ENCODE measurements at regions not wholly inside any gene's neighbourhood (a gene's known extent, or its start where the extent isn't known, plus 50 kb on each side); places are given as distances from the start of the nearest gene placed in this dataset.

- no peaks in the 10 kb centered on the region for H3K4me1 Mint-ChIP-seq
- H3K27me3 Mint-ChIP-seq: peaks cover 5% of the 10 kb centered on the region
- no peaks in the 10 kb centered on the region for H3K9me3 Mint-ChIP-seq (ENCODE audit: low read depth)
- intact Hi-C loops (cut with DNase I, micrococcal nuclease): no loop called here
- DNase-seq (no peak), ATAC-seq (no peak)
- ChIA-PET CTCF (no interaction called here), POLR2A (no interaction called here)
- no peak overlapping the region for H3K4me3 Mint-ChIP-seq
- H3K27ac Mint-ChIP-seq: no peak overlapping the region
- H3K36me3 Mint-ChIP-seq (ENCODE audit: low read depth): no peaks in the 10 kb centered on the region
These were observed 72.8 kb downstream of the TNFAIP2 start for GRCh38 chr14:103195828-103196615.

GRCh38 chr14:103196716-103197115 is 73.5 kb downstream of the TNFAIP2 start:
- Mint-ChIP-seq H3K4me3 (no peak overlapping the region), H3K27ac (no peak overlapping the region), H3K4me1 (no peaks in the 10 kb centered on the region), H3K9me3 (ENCODE audit: low read depth) (no peaks in the 10 kb centered on the region), H3K27me3 (peaks cover 2% of the 10 kb centered on the region), H3K36me3 (ENCODE audit: low read depth) (no peaks in the 10 kb centered on the region)
- intact Hi-C loops (cut with DNase I, micrococcal nuclease): no loop called here
- CTCF ChIA-PET: interaction anchor here (0.6 kb wide), 1 partner anchor 158 kb away, joined by 3 read pairs; no protein-coding TSS in a partner anchor
- POLR2A ChIA-PET: no interaction called here
- DNase-seq (no peak), ATAC-seq (no peak)

GRCh38 chr14:103198131-103199105 is 75.2 kb downstream of the TNFAIP2 start:
- Mint-ChIP-seq H3K9me3 (ENCODE audit: low read depth) (no peaks in the 10 kb centered on the region), H3K27me3 (peaks cover 2% of the 10 kb centered on the region), H3K27ac (no peak overlapping the region), H3K36me3 (ENCODE audit: low read depth) (no peaks in the 10 kb centered on the region), H3K4me1 (no peaks in the 10 kb centered on the region), H3K4me3 (no peak overlapping the region)
- ChIA-PET POLR2A (no interaction called here), CTCF (interaction anchor here (1.0 kb wide), 1 partner anchor 12 kb away, joined by 3 read pairs; no protein-coding TSS in a partner anchor)
- ATAC-seq (no peak), DNase-seq (no peak)
- intact Hi-C loops (cut with DNase I, micrococcal nuclease): no loop called here

GRCh38 chr14:103199124-103199523 is 75.9 kb downstream of the TNFAIP2 start:
- intact Hi-C loops (cut with DNase I, micrococcal nuclease): no loop called here

GRCh38 chr14:103201801-103202200 is 78.5 kb downstream of the TNFAIP2 start:
- Mint-ChIP-seq H3K4me3 (no peak overlapping the region), H3K36me3 (ENCODE audit: low read depth) (peaks cover 3% of the 10 kb centered on the region), H3K27ac (no peak overlapping the region), H3K4me1 (no peaks in the 10 kb centered on the region), H3K27me3 (peaks cover 9% of the 10 kb centered on the region), H3K9me3 (ENCODE audit: low read depth) (peaks cover 7% of the 10 kb centered on the region)
- POLR2A ChIA-PET: no interaction called here
- CTCF ChIA-PET: interaction anchor here (0.9 kb wide), 1 partner anchor 16 kb away, joined by 3 read pairs; no protein-coding TSS in a partner anchor
- ATAC-seq (no peak), DNase-seq (no peak)
- intact Hi-C loops (cut with DNase I, micrococcal nuclease): no loop called here

More at GRCh38 chr14:103199124-103199523, 75.9 kb downstream of the TNFAIP2 start:
- Mint-ChIP-seq H3K36me3 (ENCODE audit: low read depth) (peaks cover 3% of the 10 kb centered on the region), H3K4me3 (no peak overlapping the region), H3K4me1 (no peaks in the 10 kb centered on the region), H3K27me3 (peaks cover 7% of the 10 kb centered on the region), H3K27ac (no peak overlapping the region), H3K9me3 (ENCODE audit: low read depth) (peaks cover 6% of the 10 kb centered on the region)
- ATAC-seq: no peak
- CTCF ChIA-PET: no interaction called here
- DNase-seq: no peak
- POLR2A ChIA-PET: no interaction called here

GRCh38 chr14:103204852-103205540 is 81.7 kb downstream of the TNFAIP2 start:
- Mint-ChIP-seq H3K9me3 (ENCODE audit: low read depth) (peaks cover 7% of the 10 kb centered on the region), H3K4me1 (no peaks in the 10 kb centered on the region), H3K27ac (no peak overlapping the region), H3K4me3 (no peak overlapping the region), H3K27me3 (peaks cover 27% of the 10 kb centered on the region), H3K36me3 (ENCODE audit: low read depth) (peaks cover 3% of the 10 kb centered on the region)
- intact Hi-C loops (cut with DNase I, micrococcal nuclease): no loop called here
- DNase-seq (no peak), ATAC-seq (no peak)
- POLR2A ChIA-PET: no interaction called here
- CTCF ChIA-PET: interaction anchor here (1.1 kb wide), 1 partner anchor 19 kb away, joined by 3 read pairs; no protein-coding TSS in a partner anchor

- POLR2A ChIA-PET: no interaction called here
- DNase-seq (no peak), ATAC-seq (no peak)
- Mint-ChIP-seq H3K27ac (no peak overlapping the region), H3K36me3 (ENCODE audit: low read depth) (peaks cover 3% of the 10 kb centered on the region), H3K4me1 (no peaks in the 10 kb centered on the region), H3K27me3 (peaks cover 29% of the 10 kb centered on the region), H3K4me3 (no peak overlapping the region), H3K9me3 (ENCODE audit: low read depth) (peaks cover 7% of the 10 kb centered on the region)
- intact Hi-C loops (cut with DNase I, micrococcal nuclease): no loop called here
- CTCF ChIA-PET: interaction anchor here (1.1 kb wide), 2 partner anchors 18 to 19 kb away, joined by 3 to 5 read pairs; no protein-coding TSS in a partner anchor
These were observed 82.3 kb downstream of the TNFAIP2 start for GRCh38 chr14:103205541-103205906.

- H3K4me3 Mint-ChIP-seq: no peak overlapping the region
- H3K36me3 Mint-ChIP-seq (ENCODE audit: low read depth): peaks cover 3% of the 10 kb centered on the region
- CTCF ChIA-PET: interaction anchor here (1.1 kb wide), 1 partner anchor 19 kb away, joined by 5 read pairs; no protein-coding TSS in a partner anchor
- ATAC-seq (no peak), DNase-seq (no peak)
- POLR2A ChIA-PET: no interaction called here
- no peaks in the 10 kb centered on the region for H3K4me1 Mint-ChIP-seq
- H3K9me3 Mint-ChIP-seq (ENCODE audit: low read depth): peaks cover 7% of the 10 kb centered on the region
- H3K27me3 Mint-ChIP-seq: peaks cover 29% of the 10 kb centered on the region
- intact Hi-C loops (cut with DNase I, micrococcal nuclease): no loop called here
- H3K27ac Mint-ChIP-seq: no peak overlapping the region
These were observed 82.8 kb downstream of the TNFAIP2 start for GRCh38 chr14:103206023-103206481.

- no peak overlapping the region for H3K27ac Mint-ChIP-seq
- DNase-seq: no peak
- no peak for ATAC-seq
- CTCF ChIA-PET: no interaction called here
- H3K9me3 Mint-ChIP-seq (ENCODE audit: low read depth): peaks cover 7% of the 10 kb centered on the region
- POLR2A ChIA-PET: no interaction called here
- H3K4me3 Mint-ChIP-seq: no peak overlapping the region
- intact Hi-C loops (cut with DNase I, micrococcal nuclease): no loop called here
- peaks cover 32% of the 10 kb centered on the region for H3K27me3 Mint-ChIP-seq
- H3K4me1 Mint-ChIP-seq: no peaks in the 10 kb centered on the region
- peaks cover 3% of the 10 kb centered on the region for H3K36me3 Mint-ChIP-seq (ENCODE audit: low read depth)
These were observed 83.7 kb downstream of the TNFAIP2 start for GRCh38 chr14:103206836-103207387.

GRCh38 chr14:103207388-103208072 is 84.3 kb downstream of the TNFAIP2 start:
- H3K9me3 Mint-ChIP-seq (ENCODE audit: low read depth): peaks cover 7% of the 10 kb centered on the region
- intact Hi-C loops (cut with DNase I, micrococcal nuclease): no loop called here
- no peak overlapping the region for H3K4me3 Mint-ChIP-seq

More at GRCh38 chr14:103207388-103208072, 84.3 kb downstream of the TNFAIP2 start:
- Mint-ChIP-seq H3K27ac (no peak overlapping the region), H3K27me3 (peaks cover 35% of the 10 kb centered on the region), H3K36me3 (ENCODE audit: low read depth) (peaks cover 3% of the 10 kb centered on the region), H3K4me1 (no peaks in the 10 kb centered on the region)
- ChIA-PET CTCF (interaction anchor here (1.0 kb wide), 1 partner anchor 184 kb away, joined by 5 read pairs; no protein-coding TSS in a partner anchor), POLR2A (interaction anchor here (0.6 kb wide), 1 partner anchor 798 kb away, joined by 4 read pairs; no protein-coding TSS in a partner anchor)
- DNase-seq: no peak
- ATAC-seq: no peak
